ENCODE measurements at regions not wholly inside any gene's neighbourhood (a gene's known extent, or its start where the extent isn't known, plus 50 kb on each side); places are given as distances from the start of the nearest gene placed in this dataset.

GRCh38 chr2:22290909-22291473 is 1094.0 kb upstream of the KLHL29 start:
- Mint-ChIP-seq H3K9me3 (peaks cover 13 to 14% of the 10 kb centered on the region in 2 donors), H3K27ac (no peak overlapping the region), H3K36me3 (peaks cover 0 to 6% of the 10 kb centered on the region in 2 donors)
- DNase-seq (ENCODE audit: low spot score in 2 of 2), result no peak
- no peak for ATAC-seq

- no peak overlapping the region for H3K27ac Mint-ChIP-seq
- ATAC-seq, result no peak
- H3K36me3 Mint-ChIP-seq, result peaks cover 0 to 10% of the 10 kb centered on the region in 2 donors
- H3K9me3 Mint-ChIP-seq, result peaks cover 12 to 14% of the 10 kb centered on the region in 2 donors
- DNase-seq (ENCODE audit: low spot score in 2 of 2), result no peak
Observed at GRCh38 chr2:22301228-22301627, 1083.8 kb upstream of the KLHL29 start.

- DNase-seq (ENCODE audit: low spot score in 2 of 2), result no peak
- ATAC-seq, result no peak
- no peak overlapping the region for H3K27ac Mint-ChIP-seq
Observed at GRCh38 chr2:22326250-22326649, 1058.7 kb upstream of the KLHL29 start.

GRCh38 chr2:22329211-22330154 is 1055.5 kb upstream of the KLHL29 start:
- Mint-ChIP-seq H3K36me3 (no peaks in the 10 kb centered on the region), H3K27ac (no peak overlapping the region), H3K9me3 (peaks cover 13 to 14% of the 10 kb centered on the region in 2 donors)
- no peak for ATAC-seq
- DNase-seq (ENCODE audit: low spot score in 2 of 2), result no peak

More at GRCh38 chr2:22326250-22326649, 1058.7 kb upstream of the KLHL29 start:
- Mint-ChIP-seq H3K9me3 (peaks cover 13 to 14% of the 10 kb centered on the region in 2 donors), H3K36me3 (no peaks in the 10 kb centered on the region)

GRCh38 chr2:22336414-22336813 is 1048.6 kb upstream of the KLHL29 start:
- peaks cover 9 to 11% of the 10 kb centered on the region in 2 donors for H3K9me3 Mint-ChIP-seq
- ATAC-seq, result no peak

GRCh38 chr2:22340716-22341115 is 1044.3 kb upstream of the KLHL29 start:
- DNase-seq (ENCODE audit: low spot score in 2 of 2), result no peak
- H3K36me3 Mint-ChIP-seq, result no peaks in the 10 kb centered on the region
- peaks cover 7 to 10% of the 10 kb centered on the region in 2 donors for H3K9me3 Mint-ChIP-seq
- no peak for ATAC-seq
- H3K27ac Mint-ChIP-seq, result no peak overlapping the region

More at GRCh38 chr2:22336414-22336813, 1048.6 kb upstream of the KLHL29 start:
- Mint-ChIP-seq H3K27ac (no peak overlapping the region), H3K36me3 (no peaks in the 10 kb centered on the region)
- DNase-seq (ENCODE audit: low spot score in 2 of 2), result no peak

GRCh38 chr2:22347306-22347705 is 1037.7 kb upstream of the KLHL29 start:
- no peak overlapping the region for H3K27ac Mint-ChIP-seq
- peaks cover 9 to 18% of the 10 kb centered on the region in 2 donors for H3K9me3 Mint-ChIP-seq
- DNase-seq (ENCODE audit: low spot score in 2 of 2) (no peak), ATAC-seq (no peak)
- no peaks in the 10 kb centered on the region for H3K36me3 Mint-ChIP-seq

- no peak for ATAC-seq
- DNase-seq (ENCODE audit: low spot score in 2 of 2), result no peak
- Mint-ChIP-seq H3K9me3 (peaks cover 6 to 8% of the 10 kb centered on the region in 2 donors), H3K27ac (no peak overlapping the region), H3K36me3 (no peaks in the 10 kb centered on the region)
Observed at GRCh38 chr2:22350621-22351020, 1034.4 kb upstream of the KLHL29 start.

- DNase-seq (ENCODE audit: low spot score in 2 of 2), result peak in 1 of 2 donors; percentile 53
Observed at GRCh38 chr2:22355816-22356433, 1029.1 kb upstream of the KLHL29 start.

GRCh38 chr2:22359071-22359672 is 1025.8 kb upstream of the KLHL29 start:
- H3K27ac Mint-ChIP-seq, result no peak overlapping the region

More at GRCh38 chr2:22355816-22356433, 1029.1 kb upstream of the KLHL29 start:
- Mint-ChIP-seq H3K9me3 (peaks cover under 1% of the 10 kb centered on the region in 2 donors), H3K36me3 (no peaks in the 10 kb centered on the region), H3K27ac (no peak overlapping the region)
- ATAC-seq, result no peak

GRCh38 chr2:22360735-22361374 is 1024.1 kb upstream of the KLHL29 start:
- Mint-ChIP-seq H3K9me3 (peaks cover 6 to 8% of the 10 kb centered on the region in 2 donors), H3K36me3 (no peaks in the 10 kb centered on the region), H3K27ac (no peak overlapping the region)
- ATAC-seq, result no peak
- no peak for DNase-seq (ENCODE audit: low spot score in 2 of 2)

More at GRCh38 chr2:22359071-22359672, 1025.8 kb upstream of the KLHL29 start:
- ATAC-seq (no peak), DNase-seq (ENCODE audit: low spot score in 2 of 2) (no peak)
- Mint-ChIP-seq H3K36me3 (no peaks in the 10 kb centered on the region), H3K9me3 (peaks cover 6 to 8% of the 10 kb centered on the region in 2 donors)

GRCh38 chr2:22361571-22361970 is 1023.4 kb upstream of the KLHL29 start:
- peaks cover 6 to 8% of the 10 kb centered on the region in 2 donors for H3K9me3 Mint-ChIP-seq

GRCh38 chr2:22375096-22375495 is 1009.9 kb upstream of the KLHL29 start:
- H3K9me3 Mint-ChIP-seq, result peaks cover 6 to 31% of the 10 kb centered on the region in 2 donors
- ATAC-seq (no peak), DNase-seq (ENCODE audit: low spot score in 2 of 2) (no peak)

More at GRCh38 chr2:22361571-22361970, 1023.4 kb upstream of the KLHL29 start:
- no peak for ATAC-seq
- DNase-seq (ENCODE audit: low spot score in 2 of 2), result no peak
- Mint-ChIP-seq H3K36me3 (no peaks in the 10 kb centered on the region), H3K27ac (no peak overlapping the region)

GRCh38 chr2:22377268-22377667 is 1007.7 kb upstream of the KLHL29 start:
- peaks cover 10 to 27% of the 10 kb centered on the region in 2 donors for H3K9me3 Mint-ChIP-seq
- DNase-seq (ENCODE audit: low spot score in 2 of 2), result no peak
- no peaks in the 10 kb centered on the region for H3K36me3 Mint-ChIP-seq
- no peak overlapping the region for H3K27ac Mint-ChIP-seq
- no peak for ATAC-seq

More at GRCh38 chr2:22375096-22375495, 1009.9 kb upstream of the KLHL29 start:
- Mint-ChIP-seq H3K36me3 (no peaks in the 10 kb centered on the region), H3K27ac (no peak overlapping the region)

GRCh38 chr2:22382479-22383169 is 1002.4 kb upstream of the KLHL29 start:
- no peak for ATAC-seq
- Mint-ChIP-seq H3K9me3 (peaks cover 15 to 21% of the 10 kb centered on the region in 2 donors), H3K36me3 (no peaks in the 10 kb centered on the region), H3K27ac (no peak overlapping the region)
- no peak for DNase-seq (ENCODE audit: low spot score in 2 of 2)

GRCh38 chr2:22397847-22398246 is 987.1 kb upstream of the KLHL29 start:
- H3K27ac Mint-ChIP-seq, result no peak overlapping the region
- no peaks in the 10 kb centered on the region for H3K36me3 Mint-ChIP-seq
- DNase-seq (ENCODE audit: low spot score in 2 of 2) (no peak), ATAC-seq (no peak)
- peaks cover 9 to 13% of the 10 kb centered on the region in 2 donors for H3K9me3 Mint-ChIP-seq

Measured in activated naive CD4-positive, alpha-beta T cell treated with anti-CD3 and anti-CD28 coated beads, Interleukin-2, amount 50 U/mL, for 72 hours (primary cell).